Keratinocyte (primary cell): ENCODE measurements at regions not wholly inside any gene's neighbourhood (a gene's known extent, or its start where the extent isn't known, plus 50 kb on each side); places are given as distances from the start of the nearest gene placed in this dataset.

Experiments used
- DNase-seq: peaks from one replicate; pipeline ENCODE4 v3.0.0-alpha.2; 2011; ENCODE audit warnings: low read depth, missing footprints, low spot score
- FAIRE-seq: peaks from 2 replicates; lab custom pipeline; 2011; peaks lifted over from hg19 to GRCh38; lab: Jason Lieb, UNC
- H2AFZ ChIP-seq: 2 replicates; pipeline ENCODE4 v1.6.0; 2012; ENCODE audit warnings: low read length, control low read depth, inconsistent platforms; ENCODE audit not compliant: control insufficient read depth
- H3K27ac ChIP-seq: 2 replicates; pipeline ENCODE4 v1.5.1; 2011; ENCODE audit warnings: low read length; ENCODE audit not compliant: control insufficient read depth, insufficient read depth
- H3K27me3 ChIP-seq: 3 replicates; pipeline ENCODE4 v1.6.0; 2011; ENCODE audit warnings: low read length; ENCODE audit not compliant: control insufficient read depth, insufficient read depth; ENCODE audit errors: extremely low read depth
- H3K36me3 ChIP-seq, 2 experiments: 2 replicates in 1 of 2; 3 replicates in 1 of 2; pipeline ENCODE4 v1.5.1; 2011; ENCODE audit warnings: low read length in 2 of 2, mild to moderate bottlenecking in 1 of 2; ENCODE audit not compliant: control insufficient read depth in 2 of 2, insufficient read depth in 2 of 2; ENCODE audit errors: extremely low read depth in 1 of 2
- H3K4me1 ChIP-seq: 3 replicates; pipeline ENCODE4 v1.5.1; 2011; ENCODE audit warnings: low read length; ENCODE audit not compliant: control insufficient read depth, insufficient read depth; ENCODE audit errors: extremely low read depth
- H3K4me2 ChIP-seq: 3 replicates; pipeline ENCODE4 v1.6.0; 2011; ENCODE audit warnings: low read depth, low read length; ENCODE audit not compliant: control insufficient read depth, insufficient read depth; ENCODE audit errors: extremely low read depth
- H3K4me3 ChIP-seq, 3 experiments: fragments of 200-600 bp in 1 of 3; sonication (generic) in 1 of 3; 2 replicates in 2 of 3; 3 replicates in 1 of 3; pipeline ENCODE4 v1.5.1; 2011 to 2016; ENCODE audit warnings: low read length in 3 of 3, mild to moderate bottlenecking in 3 of 3, control low read depth in 2 of 3, inconsistent platforms in 1 of 3, low read depth in 1 of 3, mixed read lengths in 1 of 3, mixed run types in 1 of 3, moderate library complexity in 1 of 3; ENCODE audit not compliant: control insufficient read depth in 2 of 3, insufficient read depth in 2 of 3; ENCODE audit errors: extremely low read depth in 1 of 3
- H3K79me2 ChIP-seq: 2 replicates; pipeline ENCODE4 v1.6.0; 2012; ENCODE audit warnings: low read length; ENCODE audit not compliant: control insufficient read depth, insufficient read depth
- H3K9ac ChIP-seq: 3 replicates; pipeline ENCODE4 v1.6.0; 2011; ENCODE audit warnings: low read length; ENCODE audit not compliant: control insufficient read depth, insufficient read depth; ENCODE audit errors: extremely low read depth
- H3K9me1 ChIP-seq: 3 replicates; pipeline ENCODE4 v1.6.0; 2011; ENCODE audit warnings: low read length; ENCODE audit not compliant: control insufficient read depth, insufficient read depth; ENCODE audit errors: extremely low read depth
- H3K9me3 ChIP-seq: 2 replicates; pipeline ENCODE4 v1.5.1; 2012; ENCODE audit warnings: low read depth, low read length; ENCODE audit not compliant: control insufficient read depth
- H4K20me1 ChIP-seq: 3 replicates; pipeline ENCODE4 v1.6.0; 2011; ENCODE audit warnings: low read length; ENCODE audit not compliant: control insufficient read depth, insufficient read depth; ENCODE audit errors: extremely low read depth
- CTCF ChIP-seq, 3 experiments: IDR thresholded peaks in 1 of 3; conservative IDR thresholded peaks in 1 of 3; optimal IDR thresholded peaks in 1 of 3; 2 replicates in 2 of 3; 3 replicates in 1 of 3; pipeline versions ENCODE3 to v1.5.1; 2011; ENCODE audit warnings: low read length in 3 of 3, mild to moderate bottlenecking in 3 of 3, moderate library complexity in 2 of 3, control low read depth in 1 of 3, inconsistent platforms in 1 of 3; ENCODE audit not compliant: insufficient read depth in 2 of 3; ENCODE audit errors: extremely low read depth in 1 of 3
- EZH2 ChIP-seq: IDR thresholded peaks from one replicate; pipeline ENCODE4 v1.6.1; 2012; ENCODE audit warnings: inconsistent platforms, mild to moderate bottlenecking, low read length, moderate library complexity
- dilution Hi-C: fragments of 300-500 bp; cut with MboI; formaldehyde crosslinking; loops from one replicate; pipeline ENCODE4 v1.7.0; 2020; ENCODE audit warnings: low sequenced_read_pairs; ENCODE audit not compliant: extremely low pct_ligation_motif_present

- DNase-seq: no peak
- dilution Hi-C loops: no loop called here
- no peaks in the 10 kb centered on the region for H3K9me3 ChIP-seq
- no peak overlapping the region for H3K4me3 ChIP-seq
- no peaks in the 10 kb centered on the region for H3K79me2 ChIP-seq
- no peak overlapping the region for H2AFZ ChIP-seq
- no peaks in the 10 kb centered on the region for H3K36me3 ChIP-seq
- no peak overlapping the region for H3K27ac ChIP-seq
- H3K27me3 ChIP-seq: no peaks in the 10 kb centered on the region
- H3K9ac ChIP-seq: no peak overlapping the region
- no peak for TF ChIP-seq EZH2
- no peak for TF ChIP-seq CTCF (optimal IDR thresholded peaks at IDR 0.05 in 1 of 3, IDR thresholded peaks at IDR 0.05 in 1 of 3, conservative IDR thresholded peaks at IDR 0.05 in 1 of 3; ENCODE audit: extremely low read depth in 1 of 3, insufficient read depth in 2 of 3, low read length in 3 of 3)
- no peaks in the 10 kb centered on the region for H3K9me1 ChIP-seq
- FAIRE-seq: no peak
- no peak overlapping the region for H3K4me2 ChIP-seq
- no peaks in the 10 kb centered on the region for H3K4me1 ChIP-seq
- H4K20me1 ChIP-seq: no peaks in the 10 kb centered on the region
Measured at GRCh38 chr2:189951791-189952535, 110.6 kb downstream of the MSTN start.

- Histone ChIP-seq H3K27ac (no peak overlapping the region), H3K4me1 (no peaks in the 10 kb centered on the region), H3K4me2 (no peak overlapping the region), H3K9me3 (peaks cover 6% of the 10 kb centered on the region), H2AFZ (no peak overlapping the region), H3K9me1 (no peaks in the 10 kb centered on the region), H3K4me3 (no peak overlapping the region), H3K79me2 (no peaks in the 10 kb centered on the region), H3K27me3 (no peaks in the 10 kb centered on the region), H3K36me3 (no peaks in the 10 kb centered on the region), H3K9ac (no peak overlapping the region), H4K20me1 (no peaks in the 10 kb centered on the region)
- dilution Hi-C loops: no loop called here
- no peak for FAIRE-seq
- DNase-seq: no peak
- TF ChIP-seq EZH2 (no peak), CTCF (optimal IDR thresholded peaks at IDR 0.05 in 1 of 3, IDR thresholded peaks at IDR 0.05 in 1 of 3, conservative IDR thresholded peaks at IDR 0.05 in 1 of 3; ENCODE audit: extremely low read depth in 1 of 3, insufficient read depth in 2 of 3, low read length in 3 of 3) (no peak)
Measured at GRCh38 chr2:189943009-189943408, 119.5 kb downstream of the MSTN start.
